HG03558 (cell line): ENCODE measurements at regions not wholly inside any gene's neighbourhood (a gene's known extent, or its start where the extent isn't known, plus 50 kb on each side); places are given as distances from the start of the nearest gene placed in this dataset.

Source experiments
- ATAC-seq: cut with Tn5 transposase; IDR thresholded peaks from one replicate; pipeline ENCODE4 v1.9.1; 2021; ENCODE audit warnings: moderate number of reproducible peaks; ENCODE audit not compliant: unreplicated experiment; ENCODE audit errors: extremely low read depth

- no peak for ATAC-seq
Observed at GRCh38 chr22:22032906-22033802, 50.6 kb upstream of the TOP3B start.

DNA sequence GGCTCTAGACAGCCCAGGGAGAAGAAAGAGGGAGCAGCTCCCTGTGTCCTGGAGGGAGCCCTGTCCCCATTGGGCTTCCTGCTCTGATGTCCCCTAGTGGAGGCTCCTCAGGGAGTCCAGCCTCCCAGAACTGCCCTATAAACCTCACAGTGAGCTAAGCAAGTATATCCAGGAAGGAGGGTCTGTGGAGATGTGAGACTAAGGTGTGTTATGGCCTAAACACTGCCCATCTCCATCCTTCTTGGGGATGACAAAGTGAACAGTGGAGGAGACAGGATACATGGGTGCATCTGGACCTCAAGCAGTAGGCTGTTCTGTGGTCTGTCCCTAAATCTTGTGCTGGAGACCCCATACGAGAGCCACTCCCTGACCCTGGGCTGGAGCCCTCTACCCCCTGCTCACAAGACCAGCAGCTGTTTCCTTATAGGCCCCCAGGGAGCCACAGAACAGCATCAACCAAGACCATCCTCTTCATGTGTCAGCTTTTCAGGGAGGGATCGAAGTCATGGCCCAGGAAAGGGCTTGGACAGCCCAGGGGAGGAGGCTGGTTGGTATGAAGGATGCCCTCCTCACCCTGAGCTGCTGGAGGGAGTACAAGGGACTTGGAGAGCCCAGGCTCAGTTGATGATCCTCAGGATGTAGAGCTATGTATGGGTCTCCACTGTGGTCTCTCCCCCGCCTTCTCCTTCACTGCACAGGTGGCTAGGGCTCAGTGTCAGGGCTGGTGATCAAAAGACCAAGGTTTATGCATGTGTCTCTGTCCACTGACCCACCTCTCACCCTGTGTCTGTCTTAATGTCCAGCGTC, 49.7 kb upstream of the TOP3B start:
- no peak for ATAC-seq
